GM23338 (cell line): ENCODE measurements at regions not wholly inside any gene's neighbourhood (a gene's known extent, or its start where the extent isn't known, plus 50 kb on each side); places are given as distances from the start of the nearest gene placed in this dataset.

Experiments
- ATAC-seq: fragments of 200-7000 bp; cut with Tn5 transposase; 3 replicates; pipeline ENCODE4 v1.9.1; 2020
- DNase-seq: peaks from one replicate; pipeline ENCODE4 v3.0.0-alpha.2; 2015; ENCODE audit warnings: low spot score
- H2AFZ ChIP-seq: fragments of 200-600 bp; sonication (generic); 2 replicates; pipeline ENCODE4 v1.8.0; 2016; ENCODE audit warnings: antibody characterized with exemption, mild to moderate bottlenecking, moderate library complexity
- H3F3A ChIP-seq: fragments of 200-600 bp; sonication (generic); replicated peaks from 2 replicates; pipeline ENCODE4 v1.8.0; 2017; ENCODE audit warnings: antibody characterized with exemption, mixed run types, low read depth
- H3K27ac ChIP-seq: fragments of 200-600 bp; sonication (generic); 2 replicates; pipeline ENCODE4 v1.6.1; 2016; ENCODE audit warnings: low read depth
- H3K27me3 ChIP-seq: fragments of 200-600 bp; sonication (generic); 2 replicates; pipeline ENCODE4 v1.8.0; 2016; ENCODE audit warnings: mild to moderate bottlenecking, mixed run types, moderate library complexity; ENCODE audit not compliant: insufficient read depth
- H3K36me3 ChIP-seq: fragments of 200-600 bp; sonication (generic); 2 replicates; pipeline ENCODE4 v1.8.0; 2016; ENCODE audit warnings: mild to moderate bottlenecking; ENCODE audit not compliant: insufficient read depth
- H3K4me1 ChIP-seq: fragments of 200-600 bp; sonication (generic); 2 replicates; pipeline ENCODE4 v1.8.0; 2016; ENCODE audit warnings: mild to moderate bottlenecking, moderate library complexity; ENCODE audit not compliant: insufficient read depth
- H3K4me2 ChIP-seq: fragments of 200-600 bp; sonication (generic); 2 replicates; pipeline ENCODE4 v1.7.1; 2017; ENCODE audit warnings: mixed run types
- H3K4me3 ChIP-seq: fragments of 200-600 bp; sonication (generic); 2 replicates; pipeline ENCODE4 v1.6.1; 2016; ENCODE audit warnings: mixed run types
- H3K79me2 ChIP-seq: fragments of 200-600 bp; sonication (generic); replicated peaks from 2 replicates; pipeline ENCODE4 v1.8.0; 2017; ENCODE audit warnings: mild to moderate bottlenecking; ENCODE audit not compliant: insufficient read depth
- H3K9me2 ChIP-seq: fragments of 200-600 bp; sonication (generic); 2 replicates; pipeline ENCODE4 v1.8.0; 2017; ENCODE audit not compliant: insufficient read depth
- H4K20me1 ChIP-seq: fragments of 200-600 bp; sonication (generic); replicated peaks from 2 replicates; pipeline ENCODE4 v1.8.0; 2017; ENCODE audit warnings: mild to moderate bottlenecking; ENCODE audit not compliant: insufficient read depth
- H3K27ac Mint-ChIP-seq: 2 replicates; pipeline ENCODE4 v1.8.0; 2020; ENCODE audit warnings: inconsistent platforms, mild to moderate bottlenecking, moderate library complexity, mixed read lengths
- H3K27me3 Mint-ChIP-seq: 3 replicates; pipeline ENCODE4 v1.8.0; 2022; ENCODE audit warnings: low read depth, mild to moderate bottlenecking, moderate library complexity, mixed read lengths, inconsistent platforms; ENCODE audit not compliant: insufficient read depth, poor library complexity
- H3K36me3 Mint-ChIP-seq: 3 replicates; pipeline ENCODE4 v1.8.0; 2021; ENCODE audit warnings: low read depth, mild to moderate bottlenecking, inconsistent platforms, moderate library complexity, mixed read lengths
- H3K4me1 Mint-ChIP-seq: 3 replicates; pipeline ENCODE4 v1.8.0; 2020; ENCODE audit warnings: mild to moderate bottlenecking, inconsistent platforms, mixed read lengths
- H3K4me3 Mint-ChIP-seq: 3 replicates; pipeline ENCODE4 v1.8.0; 2021; ENCODE audit warnings: moderate library complexity, mild to moderate bottlenecking, inconsistent platforms, mixed read lengths
- H3K9me3 Mint-ChIP-seq: 3 replicates; pipeline ENCODE4 v1.8.0; 2020; ENCODE audit warnings: moderate library complexity, mild to moderate bottlenecking, inconsistent platforms, mixed read lengths
- CREB1 ChIP-seq: fragments of 250-450 bp; sonication (Bioruptor Pico); IDR thresholded peaks from 2 replicates; pipeline ENCODE4 v1.5.0; 2020; ENCODE audit warnings: low read depth, mild to moderate bottlenecking, moderate library complexity
- CTCF ChIP-seq, 2 experiments: fragments of 200-600 bp in 1 of 2; sonication (generic) in 1 of 2; conservative IDR thresholded peaks; 2 replicates each; pipeline versions ENCODE4 v1.5.1 to v1.6.1; 2016 to 2017; ENCODE audit warnings: antibody characterized with exemption in 2 of 2, low read depth in 2 of 2, mild to moderate bottlenecking in 2 of 2, moderate library complexity in 1 of 2
- ETS1 ChIP-seq: IDR thresholded peaks from 2 replicates; pipeline ENCODE4 v1.6.1; 2016; ENCODE audit warnings: antibody characterized with exemption
- EZH2 ChIP-seq: fragments of 200-600 bp; sonication (generic); IDR thresholded peaks from one replicate; pipeline ENCODE4 v1.8.0; 2017; ENCODE audit warnings: antibody characterized with exemption, mild to moderate bottlenecking, low read depth; ENCODE audit not compliant: unreplicated experiment
- EZH2phosphoT487 ChIP-seq: fragments of 200-600 bp; sonication (generic); IDR thresholded peaks from one replicate; pipeline ENCODE4 v1.8.1; 2018; ENCODE audit warnings: antibody characterized with exemption; ENCODE audit not compliant: unreplicated experiment
- JUNB ChIP-seq: IDR thresholded peaks from one replicate; pipeline ENCODE4 v1.6.1; 2016; ENCODE audit warnings: antibody characterized with exemption; ENCODE audit not compliant: unreplicated experiment
- NANOG ChIP-seq: IDR thresholded peaks from 2 replicates; pipeline ENCODE4 v1.6.1; 2016; ENCODE audit warnings: antibody characterized with exemption, borderline replicate concordance
- POLR2AphosphoS5 ChIP-seq: IDR thresholded peaks from 2 replicates; pipeline ENCODE4 v1.6.1; 2016; ENCODE audit warnings: antibody characterized with exemption, low read depth
- REST ChIP-seq: IDR thresholded peaks from one replicate; pipeline ENCODE4 v1.6.1; 2018; ENCODE audit warnings: antibody characterized with exemption; ENCODE audit not compliant: unreplicated experiment
- STAT1 ChIP-seq: IDR thresholded peaks from one replicate; pipeline ENCODE4 v1.6.1; 2016; ENCODE audit warnings: antibody characterized with exemption; ENCODE audit not compliant: unreplicated experiment
- ZNF114 ChIP-seq: fragments of 250-450 bp; sonication (Bioruptor Pico); IDR thresholded peaks from 2 replicates; pipeline ENCODE4 v1.5.0; 2020; ENCODE audit warnings: mild to moderate bottlenecking, moderate library complexity
- ZNF331 ChIP-seq: fragments of 250-450 bp; sonication (Bioruptor Pico); IDR thresholded peaks from 2 replicates; pipeline ENCODE4 v1.5.0; 2020; ENCODE audit warnings: low read depth, mild to moderate bottlenecking, moderate library complexity
- TF ChIP-seq, protein P1 (sequence below): fragments of 250-450 bp; sonication (Bioruptor Pico); IDR thresholded peaks from 2 replicates; pipeline ENCODE4 v1.5.0; 2020; ENCODE audit warnings: mild to moderate bottlenecking, moderate library complexity

GRCh38 chr18:72152935-72153334 is 391.2 kb downstream of the CBLN2 start:
- Histone ChIP-seq H2AFZ (no peak overlapping the region), H3K9me2 (no peaks in the 10 kb centered on the region), H3F3A (no peaks in the 10 kb centered on the region), H3K4me3 (no peak overlapping the region), H3K27ac (no peak overlapping the region), H4K20me1 (no peaks in the 10 kb centered on the region), H3K4me1 (no peaks in the 10 kb centered on the region), H3K79me2 (no peaks in the 10 kb centered on the region), H3K4me2 (no peak overlapping the region), H3K27me3 (no peaks in the 10 kb centered on the region), H3K36me3 (peaks cover 8% of the 10 kb centered on the region)
- no peak for DNase-seq
- no peak overlapping the region for H3K27ac Mint-ChIP-seq
- H3K4me1 Mint-ChIP-seq: no peaks in the 10 kb centered on the region
- peaks cover 90% of the 10 kb centered on the region for H3K9me3 Mint-ChIP-seq
- no peak for ATAC-seq
- H3K4me3 Mint-ChIP-seq: no peak overlapping the region
- peaks cover 20% of the 10 kb centered on the region for H3K36me3 Mint-ChIP-seq
- no peaks in the 10 kb centered on the region for H3K27me3 Mint-ChIP-seq
- TF ChIP-seq JUNB (no peak), ZNF114 (CRISPR knock-in tag) (no peak), REST (no peak), CREB1 (CRISPR knock-in tag) (no peak), EZH2phosphoT487 (no peak), CTCF (conservative IDR thresholded peaks at IDR 0.05; ENCODE audit: low read depth in 2 of 2) (no peak), ZNF331 (no peak), POLR2AphosphoS5 (no peak), STAT1 (no peak), NANOG (no peak), EZH2 (no peak), ETS1 (no peak)
- TF ChIP-seq, protein P1, sequence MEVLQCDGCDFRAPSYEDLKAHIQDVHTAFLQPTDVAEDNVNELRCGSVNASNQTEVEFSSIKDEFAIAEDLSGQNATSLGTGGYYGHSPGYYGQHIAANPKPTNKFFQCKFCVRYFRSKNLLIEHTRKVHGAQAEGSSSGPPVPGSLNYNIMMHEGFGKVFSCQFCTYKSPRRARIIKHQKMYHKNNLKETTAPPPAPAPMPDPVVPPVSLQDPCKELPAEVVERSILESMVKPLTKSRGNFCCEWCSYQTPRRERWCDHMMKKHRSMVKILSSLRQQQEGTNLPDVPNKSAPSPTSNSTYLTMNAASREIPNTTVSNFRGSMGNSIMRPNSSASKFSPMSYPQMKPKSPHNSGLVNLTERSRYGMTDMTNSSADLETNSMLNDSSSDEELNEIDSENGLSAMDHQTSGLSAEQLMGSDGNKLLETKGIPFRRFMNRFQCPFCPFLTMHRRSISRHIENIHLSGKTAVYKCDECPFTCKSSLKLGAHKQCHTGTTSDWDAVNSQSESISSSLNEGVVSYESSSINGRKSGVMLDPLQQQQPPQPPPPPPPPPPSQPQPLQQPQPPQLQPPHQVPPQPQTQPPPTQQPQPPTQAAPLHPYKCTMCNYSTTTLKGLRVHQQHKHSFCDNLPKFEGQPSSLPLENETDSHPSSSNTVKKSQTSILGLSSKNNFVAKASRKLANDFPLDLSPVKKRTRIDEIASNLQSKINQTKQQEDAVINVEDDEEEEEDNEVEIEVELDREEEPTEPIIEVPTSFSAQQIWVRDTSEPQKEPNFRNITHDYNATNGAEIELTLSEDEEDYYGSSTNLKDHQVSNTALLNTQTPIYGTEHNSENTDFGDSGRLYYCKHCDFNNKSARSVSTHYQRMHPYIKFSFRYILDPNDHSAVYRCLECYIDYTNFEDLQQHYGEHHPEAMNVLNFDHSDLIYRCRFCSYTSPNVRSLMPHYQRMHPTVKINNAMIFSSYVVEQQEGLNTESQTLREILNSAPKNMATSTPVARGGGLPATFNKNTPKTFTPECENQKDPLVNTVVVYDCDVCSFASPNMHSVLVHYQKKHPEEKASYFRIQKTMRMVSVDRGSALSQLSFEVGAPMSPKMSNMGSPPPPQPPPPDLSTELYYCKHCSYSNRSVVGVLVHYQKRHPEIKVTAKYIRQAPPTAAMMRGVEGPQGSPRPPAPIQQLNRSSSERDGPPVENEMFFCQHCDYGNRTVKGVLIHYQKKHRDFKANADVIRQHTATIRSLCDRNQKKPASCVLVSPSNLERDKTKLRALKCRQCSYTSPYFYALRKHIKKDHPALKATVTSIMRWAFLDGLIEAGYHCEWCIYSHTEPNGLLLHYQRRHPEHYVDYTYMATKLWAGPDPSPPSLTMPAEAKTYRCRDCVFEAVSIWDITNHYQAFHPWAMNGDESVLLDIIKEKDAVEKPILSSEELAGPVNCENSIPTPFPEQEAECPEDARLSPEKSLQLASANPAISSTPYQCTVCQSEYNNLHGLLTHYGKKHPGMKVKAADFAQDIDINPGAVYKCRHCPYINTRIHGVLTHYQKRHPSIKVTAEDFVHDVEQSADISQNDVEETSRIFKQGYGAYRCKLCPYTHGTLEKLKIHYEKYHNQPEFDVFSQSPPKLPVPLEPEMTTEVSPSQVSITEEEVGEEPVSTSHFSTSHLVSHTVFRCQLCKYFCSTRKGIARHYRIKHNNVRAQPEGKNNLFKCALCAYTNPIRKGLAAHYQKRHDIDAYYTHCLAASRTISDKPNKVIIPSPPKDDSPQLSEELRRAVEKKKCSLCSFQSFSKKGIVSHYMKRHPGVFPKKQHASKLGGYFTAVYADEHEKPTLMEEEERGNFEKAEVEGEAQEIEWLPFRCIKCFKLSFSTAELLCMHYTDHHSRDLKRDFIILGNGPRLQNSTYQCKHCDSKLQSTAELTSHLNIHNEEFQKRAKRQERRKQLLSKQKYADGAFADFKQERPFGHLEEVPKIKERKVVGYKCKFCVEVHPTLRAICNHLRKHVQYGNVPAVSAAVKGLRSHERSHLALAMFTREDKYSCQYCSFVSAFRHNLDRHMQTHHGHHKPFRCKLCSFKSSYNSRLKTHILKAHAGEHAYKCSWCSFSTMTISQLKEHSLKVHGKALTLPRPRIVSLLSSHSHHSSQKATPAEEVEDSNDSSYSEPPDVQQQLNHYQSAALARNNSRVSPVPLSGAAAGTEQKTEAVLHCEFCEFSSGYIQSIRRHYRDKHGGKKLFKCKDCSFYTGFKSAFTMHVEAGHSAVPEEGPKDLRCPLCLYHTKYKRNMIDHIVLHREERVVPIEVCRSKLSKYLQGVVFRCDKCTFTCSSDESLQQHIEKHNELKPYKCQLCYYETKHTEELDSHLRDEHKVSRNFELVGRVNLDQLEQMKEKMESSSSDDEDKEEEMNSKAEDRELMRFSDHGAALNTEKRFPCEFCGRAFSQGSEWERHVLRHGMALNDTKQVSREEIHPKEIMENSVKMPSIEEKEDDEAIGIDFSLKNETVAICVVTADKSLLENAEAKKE (CRISPR knock-in tag): no peak
